GM23338 (cell line): ENCODE measurements at regions not wholly inside any gene's neighbourhood (a gene's known extent, or its start where the extent isn't known, plus 50 kb on each side); places are given as distances from the start of the nearest gene placed in this dataset.

ENCODE experiments used
- ATAC-seq: fragments of 200-7000 bp; cut with Tn5 transposase; 3 replicates; pipeline ENCODE4 v1.9.1; 2020
- DNase-seq: peaks from one replicate; pipeline ENCODE4 v3.0.0-alpha.2; 2015; ENCODE audit warnings: low spot score
- H2AFZ ChIP-seq: fragments of 200-600 bp; sonication (generic); 2 replicates; pipeline ENCODE4 v1.8.0; 2016; ENCODE audit warnings: antibody characterized with exemption, mild to moderate bottlenecking, moderate library complexity
- H3F3A ChIP-seq: fragments of 200-600 bp; sonication (generic); replicated peaks from 2 replicates; pipeline ENCODE4 v1.8.0; 2017; ENCODE audit warnings: antibody characterized with exemption, mixed run types, low read depth
- H3K27ac ChIP-seq: fragments of 200-600 bp; sonication (generic); 2 replicates; pipeline ENCODE4 v1.6.1; 2016; ENCODE audit warnings: low read depth
- H3K27me3 ChIP-seq: fragments of 200-600 bp; sonication (generic); 2 replicates; pipeline ENCODE4 v1.8.0; 2016; ENCODE audit warnings: mild to moderate bottlenecking, mixed run types, moderate library complexity; ENCODE audit not compliant: insufficient read depth
- H3K36me3 ChIP-seq: fragments of 200-600 bp; sonication (generic); 2 replicates; pipeline ENCODE4 v1.8.0; 2016; ENCODE audit warnings: mild to moderate bottlenecking; ENCODE audit not compliant: insufficient read depth
- H3K4me1 ChIP-seq: fragments of 200-600 bp; sonication (generic); 2 replicates; pipeline ENCODE4 v1.8.0; 2016; ENCODE audit warnings: mild to moderate bottlenecking, moderate library complexity; ENCODE audit not compliant: insufficient read depth
- H3K4me2 ChIP-seq: fragments of 200-600 bp; sonication (generic); 2 replicates; pipeline ENCODE4 v1.7.1; 2017; ENCODE audit warnings: mixed run types
- H3K4me3 ChIP-seq: fragments of 200-600 bp; sonication (generic); 2 replicates; pipeline ENCODE4 v1.6.1; 2016; ENCODE audit warnings: mixed run types
- H3K79me2 ChIP-seq: fragments of 200-600 bp; sonication (generic); replicated peaks from 2 replicates; pipeline ENCODE4 v1.8.0; 2017; ENCODE audit warnings: mild to moderate bottlenecking; ENCODE audit not compliant: insufficient read depth
- H3K9me2 ChIP-seq: fragments of 200-600 bp; sonication (generic); 2 replicates; pipeline ENCODE4 v1.8.0; 2017; ENCODE audit not compliant: insufficient read depth
- H4K20me1 ChIP-seq: fragments of 200-600 bp; sonication (generic); replicated peaks from 2 replicates; pipeline ENCODE4 v1.8.0; 2017; ENCODE audit warnings: mild to moderate bottlenecking; ENCODE audit not compliant: insufficient read depth
- H3K27ac Mint-ChIP-seq: 2 replicates; pipeline ENCODE4 v1.8.0; 2020; ENCODE audit warnings: inconsistent platforms, mild to moderate bottlenecking, moderate library complexity, mixed read lengths
- H3K27me3 Mint-ChIP-seq: 3 replicates; pipeline ENCODE4 v1.8.0; 2022; ENCODE audit warnings: low read depth, mild to moderate bottlenecking, moderate library complexity, mixed read lengths, inconsistent platforms; ENCODE audit not compliant: insufficient read depth, poor library complexity
- H3K36me3 Mint-ChIP-seq: 3 replicates; pipeline ENCODE4 v1.8.0; 2021; ENCODE audit warnings: low read depth, mild to moderate bottlenecking, inconsistent platforms, moderate library complexity, mixed read lengths
- H3K4me1 Mint-ChIP-seq: 3 replicates; pipeline ENCODE4 v1.8.0; 2020; ENCODE audit warnings: mild to moderate bottlenecking, inconsistent platforms, mixed read lengths
- H3K4me3 Mint-ChIP-seq: 3 replicates; pipeline ENCODE4 v1.8.0; 2021; ENCODE audit warnings: moderate library complexity, mild to moderate bottlenecking, inconsistent platforms, mixed read lengths
- H3K9me3 Mint-ChIP-seq: 3 replicates; pipeline ENCODE4 v1.8.0; 2020; ENCODE audit warnings: moderate library complexity, mild to moderate bottlenecking, inconsistent platforms, mixed read lengths
- CTCF ChIP-seq, 2 experiments: fragments of 200-600 bp in 1 of 2; sonication (generic) in 1 of 2; conservative IDR thresholded peaks; 2 replicates each; pipeline versions ENCODE4 v1.5.1 to v1.6.1; 2016 to 2017; ENCODE audit warnings: antibody characterized with exemption in 2 of 2, low read depth in 2 of 2, mild to moderate bottlenecking in 2 of 2, moderate library complexity in 1 of 2
- ETS1 ChIP-seq: IDR thresholded peaks from 2 replicates; pipeline ENCODE4 v1.6.1; 2016; ENCODE audit warnings: antibody characterized with exemption
- EZH2phosphoT487 ChIP-seq: fragments of 200-600 bp; sonication (generic); IDR thresholded peaks from one replicate; pipeline ENCODE4 v1.8.1; 2018; ENCODE audit warnings: antibody characterized with exemption; ENCODE audit not compliant: unreplicated experiment
- JUNB ChIP-seq: IDR thresholded peaks from one replicate; pipeline ENCODE4 v1.6.1; 2016; ENCODE audit warnings: antibody characterized with exemption; ENCODE audit not compliant: unreplicated experiment
- POLR2AphosphoS5 ChIP-seq: IDR thresholded peaks from 2 replicates; pipeline ENCODE4 v1.6.1; 2016; ENCODE audit warnings: antibody characterized with exemption, low read depth
- REST ChIP-seq: IDR thresholded peaks from one replicate; pipeline ENCODE4 v1.6.1; 2018; ENCODE audit warnings: antibody characterized with exemption; ENCODE audit not compliant: unreplicated experiment
- ZNF331 ChIP-seq: fragments of 250-450 bp; sonication (Bioruptor Pico); IDR thresholded peaks from 2 replicates; pipeline ENCODE4 v1.5.0; 2020; ENCODE audit warnings: low read depth, mild to moderate bottlenecking, moderate library complexity
- ZNF462 ChIP-seq: fragments of 250-450 bp; sonication (Bioruptor Pico); IDR thresholded peaks from 2 replicates; pipeline ENCODE4 v1.5.0; 2020; ENCODE audit warnings: mild to moderate bottlenecking, moderate library complexity

- Histone ChIP-seq H2AFZ (no peak overlapping the region), H4K20me1 (no peaks in the 10 kb centered on the region), H3K27me3 (peaks cover 39% of the 10 kb centered on the region), H3K9me2 (0 out of 2 replicates have a peak, but pooled peaks cover 5% of the 10 kb centered on the region), H3F3A (0 out of 2 replicates have a peak, but pooled peaks cover 7% of the 10 kb centered on the region), H3K4me1 (peaks cover 63% of the 10 kb centered on the region), H3K4me3 (peak overlapping the region; percentile 43; the same call in 1 of the 2 replicates), H3K79me2 (no peaks in the 10 kb centered on the region), H3K36me3 (no peaks in the 10 kb centered on the region), H3K27ac (no peak overlapping the region; the same call in 1 of the 2 replicates), H3K4me2 (peak overlapping the region; percentile 72)
- peak overlapping the region; percentile 63 for H3K4me3 Mint-ChIP-seq
- TF ChIP-seq ETS1 (no peak), POLR2AphosphoS5 (no peak), JUNB (no peak), ZNF331 (CRISPR knock-in tag) (no peak), CTCF (conservative IDR thresholded peaks at IDR 0.05; ENCODE audit: low read depth in 2 of 2) (no peak), REST (no peak), EZH2phosphoT487 (no peak), ZNF462 (CRISPR knock-in tag) (no peak)
- ATAC-seq = no peak
- H3K4me1 Mint-ChIP-seq = peaks cover 86% of the 10 kb centered on the region
- peak overlapping the region; percentile 95 for H3K27ac Mint-ChIP-seq
- no peaks in the 10 kb centered on the region; the same call in 2 of the 3 replicates for H3K36me3 Mint-ChIP-seq
- peak; percentile 28 for DNase-seq
- peaks cover 38% of the 10 kb centered on the region for H3K27me3 Mint-ChIP-seq
- H3K9me3 Mint-ChIP-seq = no peaks in the 10 kb centered on the region
Observed at GRCh38 chr14:76312821-76313220, 63.1 kb upstream of the ESRRB start.
